Nephron progenitor cell (in vitro differentiated cells): ENCODE measurements at regions not wholly inside any gene's neighbourhood (a gene's known extent, or its start where the extent isn't known, plus 50 kb on each side); places are given as distances from the start of the nearest gene placed in this dataset.

Source experiments
- DNase-seq: peaks from one replicate; pipeline ENCODE4 v3.0.0; 2021
- H3K27ac Mint-ChIP-seq: 2 replicates; pipeline ENCODE4 v1.8.0; 2021; ENCODE audit warnings: mild to moderate bottlenecking, moderate library complexity, mixed read lengths
- H3K27me3 Mint-ChIP-seq: 2 replicates; pipeline ENCODE4 v1.8.0; 2021; ENCODE audit warnings: mild to moderate bottlenecking, low read depth, mixed read lengths; ENCODE audit not compliant: poor library complexity
- H3K36me3 Mint-ChIP-seq: 2 replicates; pipeline ENCODE4 v1.8.0; 2021; ENCODE audit warnings: low read depth, mixed read lengths
- H3K4me1 Mint-ChIP-seq: 2 replicates; pipeline ENCODE4 v1.8.0; 2021; ENCODE audit warnings: mixed read lengths
- H3K4me3 Mint-ChIP-seq: 2 replicates; pipeline ENCODE4 v1.8.0; 2021; ENCODE audit warnings: mild to moderate bottlenecking, moderate library complexity, mixed read lengths
- H3K9me3 Mint-ChIP-seq: 2 replicates; pipeline ENCODE4 v1.8.0; 2021; ENCODE audit warnings: mild to moderate bottlenecking, moderate library complexity, mixed read lengths
- TF ChIP-seq, protein P1 (sequence below): fragments of 200-600 bp; sonication (generic); IDR thresholded peaks from 2 replicates; pipeline ENCODE4 v1.5.0; 2021; ENCODE audit warnings: antibody characterized with exemption

DNA sequence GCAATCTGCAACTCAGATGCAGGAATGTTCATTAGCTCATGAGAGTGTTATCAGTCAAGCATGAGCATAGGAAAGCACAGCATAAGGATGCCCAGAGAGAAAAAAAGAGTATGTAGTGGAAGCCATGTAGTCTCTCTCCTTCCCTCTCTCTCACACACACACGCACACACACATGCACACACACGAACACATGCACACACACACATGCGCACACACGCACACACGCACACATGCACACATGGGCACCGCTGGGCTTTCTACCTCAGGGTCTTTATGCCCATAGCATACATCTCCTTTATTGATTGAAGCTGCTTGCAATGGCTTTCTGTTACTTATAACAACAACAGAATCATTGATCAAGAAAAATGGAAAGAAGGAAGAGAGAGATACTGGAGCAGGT lies 240.9 kb downstream of the ETNK1 start:
- Mint-ChIP-seq H3K4me1 (no peaks in the 10 kb centered on the region), H3K27ac (no peak overlapping the region), H3K36me3 (no peaks in the 10 kb centered on the region), H3K27me3 (peaks cover 8% of the 10 kb centered on the region), H3K9me3 (no peaks in the 10 kb centered on the region), H3K4me3 (no peak overlapping the region)
- no peak for DNase-seq
- TF ChIP-seq, protein P1, sequence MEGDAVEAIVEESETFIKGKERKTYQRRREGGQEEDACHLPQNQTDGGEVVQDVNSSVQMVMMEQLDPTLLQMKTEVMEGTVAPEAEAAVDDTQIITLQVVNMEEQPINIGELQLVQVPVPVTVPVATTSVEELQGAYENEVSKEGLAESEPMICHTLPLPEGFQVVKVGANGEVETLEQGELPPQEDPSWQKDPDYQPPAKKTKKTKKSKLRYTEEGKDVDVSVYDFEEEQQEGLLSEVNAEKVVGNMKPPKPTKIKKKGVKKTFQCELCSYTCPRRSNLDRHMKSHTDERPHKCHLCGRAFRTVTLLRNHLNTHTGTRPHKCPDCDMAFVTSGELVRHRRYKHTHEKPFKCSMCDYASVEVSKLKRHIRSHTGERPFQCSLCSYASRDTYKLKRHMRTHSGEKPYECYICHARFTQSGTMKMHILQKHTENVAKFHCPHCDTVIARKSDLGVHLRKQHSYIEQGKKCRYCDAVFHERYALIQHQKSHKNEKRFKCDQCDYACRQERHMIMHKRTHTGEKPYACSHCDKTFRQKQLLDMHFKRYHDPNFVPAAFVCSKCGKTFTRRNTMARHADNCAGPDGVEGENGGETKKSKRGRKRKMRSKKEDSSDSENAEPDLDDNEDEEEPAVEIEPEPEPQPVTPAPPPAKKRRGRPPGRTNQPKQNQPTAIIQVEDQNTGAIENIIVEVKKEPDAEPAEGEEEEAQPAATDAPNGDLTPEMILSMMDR, result no peak

DNA sequence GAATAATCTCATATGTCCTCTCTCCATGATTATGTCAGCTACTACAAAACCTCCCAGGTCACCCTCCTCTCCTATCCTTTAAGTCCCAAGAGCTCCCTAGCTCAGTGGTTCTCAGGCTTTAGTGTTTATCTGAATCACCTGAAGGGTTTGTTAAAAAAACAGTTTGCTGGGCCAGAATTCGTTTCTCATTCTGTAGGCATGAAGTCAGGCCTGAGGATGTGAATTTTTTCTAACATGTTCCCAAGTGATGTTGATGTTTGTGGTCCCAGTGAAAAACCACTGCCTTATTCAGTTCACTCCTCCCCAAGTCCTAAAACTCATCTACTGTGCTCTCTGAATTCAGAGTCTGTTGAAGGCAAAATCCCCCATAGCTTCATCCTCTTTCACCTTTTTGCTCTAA lies 241.4 kb downstream of the ETNK1 start:
- H3K4me3 Mint-ChIP-seq, result no peak overlapping the region
- TF ChIP-seq, protein P1, result no peak

DNA sequence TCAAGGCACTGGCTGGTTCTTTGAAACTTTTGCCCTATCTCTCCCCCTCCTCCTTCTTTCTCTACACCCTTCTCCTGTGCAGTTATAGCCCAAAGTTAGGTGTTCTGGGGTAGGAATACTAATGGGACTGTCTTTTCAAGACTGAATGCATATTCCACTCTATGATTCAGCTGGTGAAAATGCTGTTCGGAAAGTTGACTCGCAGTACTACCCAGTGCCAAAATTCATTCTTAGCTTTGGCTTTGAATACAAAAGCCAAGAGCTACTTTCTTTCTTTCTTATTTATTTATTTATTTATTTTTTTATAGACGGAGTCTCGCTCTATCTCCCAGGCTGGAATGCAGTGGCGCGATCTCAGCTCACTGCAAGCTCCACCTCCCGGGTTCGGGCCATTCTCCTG lies 249.2 kb downstream of the ETNK1 start:
- Mint-ChIP-seq H3K27me3 (peaks cover 3% of the 10 kb centered on the region), H3K4me1 (no peaks in the 10 kb centered on the region), H3K9me3 (no peaks in the 10 kb centered on the region), H3K36me3 (no peaks in the 10 kb centered on the region), H3K27ac (no peak overlapping the region), H3K4me3 (no peak overlapping the region)
- TF ChIP-seq, protein P1, result no peak
- DNase-seq, result no peak

More for the DNA sequence above, 241.4 kb downstream of the ETNK1 start:
- Mint-ChIP-seq H3K27ac (no peak overlapping the region), H3K36me3 (no peaks in the 10 kb centered on the region), H3K4me1 (no peaks in the 10 kb centered on the region), H3K9me3 (no peaks in the 10 kb centered on the region), H3K27me3 (peaks cover 6% of the 10 kb centered on the region)
- DNase-seq, result no peak

DNA sequence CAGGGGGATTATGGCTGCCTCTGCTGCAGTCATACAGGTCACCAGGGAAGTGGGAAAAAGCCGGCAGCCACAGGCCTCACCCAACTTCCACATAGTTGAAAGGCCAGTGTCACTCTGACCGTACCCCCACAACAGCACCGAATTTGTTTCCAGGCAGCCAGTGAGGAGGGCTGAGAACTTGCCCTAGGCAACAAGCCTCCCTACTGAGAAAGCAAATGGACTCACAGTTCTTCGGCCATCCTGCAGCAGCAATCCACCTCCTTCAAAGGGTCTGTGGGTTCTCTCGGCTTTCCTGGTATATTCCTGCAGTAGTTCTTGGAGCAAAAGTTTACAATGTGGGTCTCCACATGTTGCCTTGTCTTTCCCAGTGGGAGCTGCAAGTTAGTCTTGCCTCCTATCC lies 251.3 kb downstream of the ETNK1 start:
- Mint-ChIP-seq H3K27me3 (peaks cover 6% of the 10 kb centered on the region), H3K4me1 (no peaks in the 10 kb centered on the region), H3K36me3 (no peaks in the 10 kb centered on the region), H3K4me3 (no peak overlapping the region), H3K9me3 (no peaks in the 10 kb centered on the region), H3K27ac (no peak overlapping the region)
- TF ChIP-seq, protein P1, result no peak
- no peak for DNase-seq

DNA sequence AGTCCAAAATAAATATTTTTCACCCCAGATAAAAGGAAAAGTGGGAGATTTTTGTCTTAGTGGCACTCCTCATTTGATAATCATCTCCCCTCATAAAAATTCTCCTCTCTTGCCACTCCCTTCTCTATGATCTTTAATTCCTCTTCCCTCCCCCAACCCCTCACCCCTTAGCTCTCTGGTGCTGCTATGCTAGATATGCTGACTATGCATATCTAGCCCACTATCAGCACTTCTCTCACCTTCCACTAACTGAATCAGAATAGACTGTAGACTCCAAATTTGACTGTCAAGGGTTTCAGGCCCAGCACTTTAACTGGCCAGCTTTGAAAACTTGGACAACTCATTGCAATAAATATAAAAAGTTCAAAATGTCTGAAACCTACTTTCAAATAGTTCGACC lies 254.2 kb downstream of the ETNK1 start:
- H3K9me3 Mint-ChIP-seq, result no peaks in the 10 kb centered on the region
- DNase-seq, result no peak
- TF ChIP-seq, protein P1, result no peak
- H3K4me1 Mint-ChIP-seq, result no peaks in the 10 kb centered on the region
- H3K27me3 Mint-ChIP-seq, result peaks cover 3% of the 10 kb centered on the region
- no peaks in the 10 kb centered on the region for H3K36me3 Mint-ChIP-seq
- no peak overlapping the region for H3K27ac Mint-ChIP-seq
- H3K4me3 Mint-ChIP-seq, result no peak overlapping the region

DNA sequence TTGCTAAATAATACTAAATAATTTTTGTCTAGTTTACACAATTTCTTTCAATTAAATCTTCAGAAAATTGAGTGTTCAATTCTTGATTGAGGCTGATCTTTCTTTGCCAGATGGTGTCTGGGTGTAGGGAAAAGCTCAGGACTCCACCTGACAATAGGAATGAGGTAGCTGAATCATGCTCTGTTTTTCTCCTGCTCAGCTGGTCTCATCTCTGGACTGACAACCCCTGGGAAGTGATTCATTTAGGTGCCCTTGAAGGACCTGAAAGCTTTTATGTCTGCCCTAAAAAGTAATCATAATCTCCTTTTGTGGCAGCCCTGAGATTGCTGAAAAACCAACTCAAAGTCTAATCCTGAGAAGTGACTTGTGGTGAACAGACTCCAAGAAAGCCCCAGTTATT lies 255.4 kb downstream of the ETNK1 start:
- TF ChIP-seq, protein P1, result no peak
- no peak for DNase-seq
- no peaks in the 10 kb centered on the region for H3K36me3 Mint-ChIP-seq
- H3K4me3 Mint-ChIP-seq, result no peak overlapping the region
- no peaks in the 10 kb centered on the region for H3K9me3 Mint-ChIP-seq
- H3K27me3 Mint-ChIP-seq, result peaks cover 3% of the 10 kb centered on the region
- no peaks in the 10 kb centered on the region for H3K4me1 Mint-ChIP-seq
- no peak overlapping the region for H3K27ac Mint-ChIP-seq
